DMS114 treated with DMSO at 0.1 percent for 48 hours (cell line): ENCODE measurements at regions not wholly inside any gene's neighbourhood (a gene's known extent, or its start where the extent isn't known, plus 50 kb on each side); places are given as distances from the start of the nearest gene placed in this dataset.
"Not testable (repeated sequence)": the region's sequence is repeated elsewhere in the genome, so short reads cannot be mapped to it uniquely, and the experiment has no call there.

Experiments used
- DNase-seq: peaks from one replicate; lab custom pipeline; 2025; ENCODE audit not compliant: unreplicated experiment; lab: John Stamatoyannopoulos, UW

DNA sequence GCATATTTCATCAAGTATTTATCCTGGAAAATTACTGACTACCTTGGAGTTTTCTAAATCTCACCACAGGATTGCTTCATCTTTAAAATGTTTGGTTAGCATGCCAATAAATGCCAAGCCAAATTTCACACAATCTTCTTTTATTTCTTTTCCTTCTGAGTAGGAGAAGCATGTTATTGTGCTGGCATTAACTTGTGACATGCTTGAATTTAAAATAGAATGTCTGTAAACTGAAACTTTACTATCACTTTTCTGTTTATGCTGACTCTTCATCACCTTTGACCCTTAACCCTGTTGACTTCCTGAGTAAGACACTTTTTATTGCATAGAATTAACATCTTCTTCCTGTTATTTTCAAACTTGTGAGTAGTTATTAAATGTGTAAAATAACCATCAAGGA, 56.2 kb upstream of the LRRTM4 start:
- DNase-seq: no peak

DNA sequence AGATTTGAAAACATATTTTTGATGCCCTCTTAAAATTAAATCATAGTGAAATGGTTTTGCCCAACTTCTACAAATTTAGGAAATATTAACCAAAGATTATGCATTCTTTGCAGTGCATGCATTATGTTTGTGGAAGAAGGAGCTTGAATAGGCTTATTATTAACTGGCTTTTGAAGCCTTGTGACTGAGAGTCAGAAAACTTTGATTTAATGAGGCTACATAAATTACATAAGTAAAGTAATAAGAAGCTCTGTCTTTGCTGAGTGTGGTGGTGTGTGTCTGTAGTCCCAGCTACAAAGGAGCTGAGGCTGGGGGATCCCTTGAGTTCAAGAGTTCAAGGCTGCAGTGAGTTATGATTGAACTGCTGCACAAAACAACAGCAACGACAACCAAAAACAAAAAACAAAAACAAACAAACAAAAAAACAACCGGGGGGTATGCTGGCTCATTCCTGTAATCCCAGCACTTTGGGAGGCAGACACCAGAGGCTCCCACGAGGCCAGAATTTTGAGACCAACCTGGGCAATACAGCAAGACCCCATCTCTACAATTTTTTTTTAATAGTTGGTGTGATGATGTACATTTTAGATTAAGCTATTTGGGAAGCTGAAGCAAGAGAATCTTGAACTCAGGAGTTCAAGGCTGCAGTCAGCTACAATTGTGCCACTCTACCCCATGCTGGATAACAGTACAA, 57.0 kb upstream of the LRRTM4 start:
- DNase-seq: no peak

DNA sequence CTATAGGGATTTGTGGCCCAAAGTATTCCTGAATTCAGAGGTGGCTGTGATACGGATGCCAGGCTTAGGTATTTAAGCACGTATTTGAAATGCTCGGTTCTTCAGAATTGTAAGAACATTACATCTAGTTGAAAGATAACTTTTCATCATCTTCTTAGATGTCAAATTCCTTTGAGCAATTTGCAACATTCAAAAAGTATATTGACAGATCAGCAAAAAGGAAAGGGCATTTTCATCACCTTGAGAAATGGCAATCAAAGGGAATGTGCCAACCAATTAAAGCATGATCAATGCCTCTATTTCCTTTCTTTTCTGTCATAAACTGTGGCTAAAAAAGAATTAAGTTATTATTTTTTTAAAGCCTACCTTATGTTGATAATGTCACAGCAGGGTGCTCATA, 66.3 kb upstream of the LRRTM4 start:
- DNase-seq: no peak

DNA sequence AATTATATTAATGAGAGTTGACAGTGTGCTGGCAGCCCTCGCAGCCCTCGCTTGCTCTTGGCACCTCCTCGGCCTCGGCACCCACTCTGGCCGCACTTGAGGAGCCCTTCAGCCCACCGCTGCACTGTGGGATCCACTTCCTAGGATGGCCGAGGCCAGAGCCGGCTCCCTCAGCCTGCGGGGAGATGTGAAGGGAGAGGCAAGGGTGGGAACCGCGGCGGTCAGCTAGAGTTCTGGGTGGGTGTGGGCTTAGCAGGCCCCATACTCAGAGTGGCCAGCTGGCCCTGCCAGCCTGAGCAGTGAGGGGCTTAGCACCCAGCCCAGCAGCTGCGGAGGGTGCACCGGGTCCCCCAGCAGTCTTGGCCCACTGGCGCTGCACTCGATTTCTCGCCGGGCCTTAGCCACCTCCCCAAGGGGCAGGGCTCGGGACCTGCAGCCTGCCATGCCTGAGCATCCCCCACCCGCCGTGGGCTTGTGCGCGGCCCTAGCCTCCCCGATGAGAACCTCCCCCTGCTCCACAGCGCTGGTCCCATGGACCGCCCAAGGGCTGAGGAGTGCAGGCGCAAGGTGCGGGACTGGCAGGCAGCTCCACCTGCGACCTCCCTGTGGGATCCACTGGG, 68.2 kb upstream of the LRRTM4 start:
- DNase-seq: no peak

DNA sequence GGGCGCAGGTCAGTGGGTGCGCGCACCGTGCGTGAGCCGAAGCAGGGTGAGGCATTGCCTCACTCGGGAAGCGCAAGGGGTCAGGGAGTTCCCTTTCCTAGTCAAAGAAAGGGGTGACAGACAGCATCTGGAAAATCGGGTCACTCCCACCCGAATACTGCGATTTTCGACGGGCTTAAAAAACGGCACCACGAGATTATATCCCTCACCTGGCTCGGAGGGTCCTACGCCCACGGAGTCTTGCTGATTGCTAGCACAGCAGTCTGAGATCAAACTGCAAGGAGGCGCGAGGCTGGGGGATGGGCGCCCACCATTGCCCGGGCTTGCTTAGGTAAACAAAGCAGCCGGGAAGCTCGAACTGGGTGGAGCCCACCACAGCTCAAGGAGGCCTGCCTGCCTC, 70.8 kb upstream of the LRRTM4 start:
- DNase-seq: not testable (repeated sequence)

DNA sequence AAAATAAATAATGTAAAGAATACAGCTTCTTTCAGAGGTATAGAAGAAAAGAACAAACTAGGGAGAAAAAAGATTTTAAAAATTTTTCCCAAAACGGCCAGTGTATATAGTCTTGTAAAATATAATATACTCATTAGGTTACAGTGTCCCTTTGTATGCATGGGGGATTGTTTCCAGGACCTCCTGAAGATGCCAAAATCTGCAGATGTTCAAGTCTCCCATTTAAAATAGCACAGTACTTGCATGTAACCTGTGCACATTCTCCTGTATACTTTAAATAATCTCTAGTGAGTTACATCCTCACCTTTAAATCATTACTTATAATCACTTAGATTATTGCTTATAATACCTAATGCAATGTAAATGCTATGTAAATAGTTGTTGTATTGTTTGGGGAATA, 80.6 kb upstream of the LRRTM4 start:
- DNase-seq: no peak

DNA sequence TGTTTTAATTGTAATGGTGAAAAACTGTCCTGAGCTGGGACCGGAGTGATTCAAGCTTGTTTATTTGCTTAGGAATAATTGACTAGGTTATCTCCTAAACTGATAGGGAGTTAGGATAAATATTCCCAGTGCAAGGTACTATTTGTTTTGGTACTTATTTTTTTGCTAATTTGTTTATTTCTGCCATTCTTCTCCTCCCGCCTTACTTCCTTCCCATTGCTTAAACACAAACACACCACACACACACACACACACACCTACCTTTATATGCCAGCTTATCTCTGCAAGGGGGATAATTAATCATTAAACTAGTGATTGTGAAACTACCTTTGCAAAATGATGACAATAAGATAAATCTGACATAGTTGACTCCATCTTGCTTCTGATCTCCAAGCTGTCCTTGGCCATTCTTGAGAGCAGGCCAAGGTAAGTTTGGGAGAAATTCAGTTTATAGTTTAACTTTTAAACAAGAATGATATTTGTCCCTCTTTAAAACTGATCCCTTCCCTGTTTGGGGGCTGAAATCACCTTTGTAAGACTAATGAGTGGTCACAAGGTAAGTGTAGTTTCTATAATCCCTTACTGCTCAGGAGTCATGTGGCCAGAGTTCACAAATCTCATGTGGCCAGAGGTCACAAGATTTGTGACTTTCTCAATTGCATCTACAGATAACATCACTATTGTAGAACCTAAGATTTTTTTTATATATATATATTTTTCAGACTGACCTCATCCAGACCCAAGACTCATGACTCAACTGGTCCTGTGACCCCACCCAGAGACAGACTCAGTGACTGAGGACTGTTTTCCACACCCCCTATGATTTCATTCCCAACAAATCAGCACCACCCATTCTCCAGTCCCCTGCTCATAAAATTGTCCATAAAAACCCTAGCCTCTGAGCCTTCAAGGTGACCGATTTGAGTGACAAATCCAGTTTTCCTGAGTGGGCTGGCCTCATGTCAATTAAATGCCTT, 83.1 kb upstream of the LRRTM4 start:
- no peak for DNase-seq

DNA sequence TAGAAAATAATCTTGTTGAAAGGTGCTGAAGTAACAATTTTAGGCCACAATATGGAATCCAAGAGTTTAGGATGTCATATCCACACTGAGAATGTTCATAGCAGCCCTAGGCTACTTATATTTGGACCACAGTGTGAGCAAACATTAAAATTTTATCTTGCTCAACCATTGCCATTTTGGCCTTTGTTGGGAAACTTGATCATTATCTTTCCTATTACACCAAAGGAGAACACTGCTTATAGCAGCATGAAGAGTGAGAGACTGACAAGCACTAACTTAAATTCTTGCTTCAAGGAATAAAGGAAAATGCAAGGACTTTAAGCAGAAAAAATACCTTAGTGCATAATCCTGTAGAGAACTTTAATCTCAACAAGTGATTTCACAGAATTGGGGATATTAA, 86.3 kb upstream of the LRRTM4 start:
- DNase-seq: no peak

DNA sequence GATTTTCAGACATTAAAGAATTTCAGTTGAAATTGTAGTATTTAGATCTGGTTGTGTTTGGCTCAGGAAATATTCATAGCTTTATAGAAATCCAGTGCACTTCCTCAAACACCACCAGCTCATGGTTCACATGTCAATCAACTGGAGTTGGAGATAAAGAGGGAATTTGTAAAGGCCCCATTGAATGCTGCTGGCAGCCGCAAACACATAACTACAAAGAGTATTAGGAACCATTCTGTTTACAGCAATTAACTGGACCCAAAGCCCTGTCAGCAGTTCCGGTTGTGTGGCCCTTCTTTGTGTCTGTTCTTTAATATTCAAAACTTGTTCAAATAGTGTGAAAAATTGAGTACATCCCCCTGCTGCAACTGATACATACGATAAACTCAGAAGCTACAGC, 107.4 kb upstream of the LRRTM4 start:
- DNase-seq: no peak

DNA sequence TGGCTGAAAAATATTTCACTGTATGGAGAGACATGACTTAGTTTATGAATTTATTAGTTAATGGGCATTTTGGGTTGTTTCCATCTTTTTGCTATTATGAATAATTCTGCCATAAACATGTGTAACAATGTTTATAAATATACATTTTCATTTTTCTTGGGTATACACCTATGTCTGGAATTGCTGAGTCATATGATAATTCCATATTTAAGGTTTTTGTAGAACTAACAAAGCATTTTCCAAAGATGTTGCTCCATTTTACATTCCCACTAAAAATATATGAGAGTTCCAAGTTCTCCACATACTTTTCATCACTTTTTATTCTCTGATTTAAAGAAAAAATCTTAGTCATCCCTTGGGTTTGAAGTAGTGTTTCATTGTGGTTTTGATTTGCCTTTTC, 108.8 kb upstream of the LRRTM4 start:
- DNase-seq: no peak

DNA sequence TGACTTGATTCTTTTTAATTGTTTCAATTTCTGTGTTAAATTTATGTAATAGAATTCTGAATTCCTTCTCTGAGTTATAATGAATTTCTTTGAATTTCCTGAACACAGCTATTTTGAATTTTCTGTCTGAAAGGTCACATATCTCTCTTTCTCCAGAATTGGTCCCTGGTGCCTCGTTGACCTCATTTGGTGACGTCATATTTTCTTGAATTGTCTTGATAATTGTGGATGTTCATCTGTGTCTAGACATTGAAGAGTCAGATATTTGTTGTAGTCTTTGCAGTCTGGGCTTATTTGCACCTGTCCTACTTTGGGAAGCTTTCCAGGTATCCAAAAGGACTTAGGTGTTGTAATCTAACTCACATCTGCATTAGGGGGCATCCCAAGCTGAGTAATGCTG, 111.4 kb upstream of the LRRTM4 start:
- no peak for DNase-seq

DNA sequence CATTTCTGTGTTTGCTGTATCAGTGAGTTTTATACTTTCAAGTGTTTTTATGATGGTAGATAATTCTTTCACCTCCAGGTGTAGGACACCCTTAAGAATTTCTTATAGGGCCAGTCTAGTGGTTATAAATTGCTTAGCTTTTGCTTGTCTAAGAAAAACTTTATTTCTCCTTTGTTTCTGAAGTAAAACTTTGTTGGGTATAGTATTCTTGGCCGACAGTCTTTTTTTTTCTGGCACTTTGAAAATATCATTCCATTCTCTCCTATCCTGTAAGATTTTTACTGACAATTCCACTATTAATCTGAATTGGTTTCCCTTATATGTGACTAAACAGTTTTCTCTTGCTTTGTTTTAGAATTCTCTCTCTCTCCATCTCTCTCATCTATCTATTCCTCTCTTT, 118.7 kb upstream of the LRRTM4 start:
- no peak for DNase-seq

DNA sequence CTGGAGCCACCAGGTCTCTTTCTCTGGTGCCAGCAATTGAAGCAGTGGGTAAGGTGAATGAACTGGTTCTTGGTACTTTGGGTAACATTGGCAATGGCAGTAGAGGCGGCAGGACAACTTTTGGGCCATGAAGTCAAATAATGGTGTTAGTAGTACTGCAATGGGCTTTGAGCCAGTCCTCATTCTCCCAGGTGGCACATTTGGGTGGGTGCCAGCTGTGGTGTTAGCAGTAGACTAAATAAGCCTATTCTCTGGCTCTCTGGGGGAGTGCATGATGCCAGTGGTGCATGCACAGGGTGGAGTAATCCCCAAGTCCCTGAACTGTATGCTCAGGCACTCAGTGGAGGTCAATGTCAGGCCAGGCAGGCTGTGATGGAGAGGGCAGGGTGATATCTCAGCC, 120.2 kb upstream of the LRRTM4 start:
- DNase-seq: no peak

DNA sequence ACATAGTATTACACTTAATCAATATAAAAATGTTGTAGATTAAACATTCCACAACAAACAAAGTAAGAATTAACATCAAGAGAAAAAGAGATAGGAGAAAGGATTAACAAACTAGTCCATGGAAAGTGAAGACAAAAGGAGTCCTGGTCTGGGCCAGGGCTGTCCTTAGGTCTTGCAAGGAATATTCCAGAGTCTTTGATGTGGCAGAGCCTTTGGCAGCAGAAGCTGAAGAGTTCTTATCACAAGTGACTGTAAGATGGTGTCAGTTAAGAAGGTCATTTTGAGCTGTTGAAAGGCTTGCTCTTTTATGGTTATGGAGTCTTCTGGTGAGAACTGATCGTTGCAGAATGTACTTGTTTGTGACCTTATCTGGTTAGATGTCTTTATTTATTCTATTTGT, 127.7 kb upstream of the LRRTM4 start:
- no peak for DNase-seq

DNA sequence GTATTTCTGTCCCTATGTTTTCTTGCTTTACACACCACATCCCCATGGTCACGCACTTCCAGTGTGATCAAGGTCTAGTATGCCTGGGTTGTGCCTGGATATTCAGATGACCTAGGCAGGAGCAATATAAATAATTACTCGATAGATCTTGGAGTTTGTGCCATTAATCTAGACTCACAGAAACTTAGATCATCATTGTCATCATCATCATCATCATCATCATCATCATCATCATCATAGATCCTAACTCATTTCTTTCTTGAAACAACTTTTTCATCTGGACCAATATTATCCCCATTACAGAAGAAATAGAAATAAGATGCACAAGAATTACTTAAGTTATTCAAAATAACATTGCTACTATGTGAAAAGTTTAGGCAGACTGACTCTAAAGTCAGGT, 130.3 kb upstream of the LRRTM4 start:
- DNase-seq: no peak

DNA sequence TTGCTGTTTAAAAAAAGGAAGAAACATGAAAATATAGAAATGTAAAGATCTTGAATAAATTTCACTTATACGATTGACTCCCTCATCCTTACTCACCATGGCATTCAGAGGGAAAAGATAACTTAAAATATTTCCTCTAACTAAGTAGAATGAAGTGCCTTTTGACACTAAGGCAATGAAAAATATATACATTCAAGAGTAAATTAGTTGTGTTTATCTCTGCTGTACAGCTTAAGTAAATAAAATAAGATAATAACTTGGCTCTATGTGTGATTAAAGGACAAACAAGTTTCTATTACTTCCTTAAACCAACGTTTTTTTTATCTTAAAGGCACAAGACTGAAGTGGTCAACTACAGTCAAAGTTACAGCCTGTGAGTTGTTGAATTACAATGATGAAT, 142.3 kb upstream of the LRRTM4 start:
- DNase-seq: no peak

DNA sequence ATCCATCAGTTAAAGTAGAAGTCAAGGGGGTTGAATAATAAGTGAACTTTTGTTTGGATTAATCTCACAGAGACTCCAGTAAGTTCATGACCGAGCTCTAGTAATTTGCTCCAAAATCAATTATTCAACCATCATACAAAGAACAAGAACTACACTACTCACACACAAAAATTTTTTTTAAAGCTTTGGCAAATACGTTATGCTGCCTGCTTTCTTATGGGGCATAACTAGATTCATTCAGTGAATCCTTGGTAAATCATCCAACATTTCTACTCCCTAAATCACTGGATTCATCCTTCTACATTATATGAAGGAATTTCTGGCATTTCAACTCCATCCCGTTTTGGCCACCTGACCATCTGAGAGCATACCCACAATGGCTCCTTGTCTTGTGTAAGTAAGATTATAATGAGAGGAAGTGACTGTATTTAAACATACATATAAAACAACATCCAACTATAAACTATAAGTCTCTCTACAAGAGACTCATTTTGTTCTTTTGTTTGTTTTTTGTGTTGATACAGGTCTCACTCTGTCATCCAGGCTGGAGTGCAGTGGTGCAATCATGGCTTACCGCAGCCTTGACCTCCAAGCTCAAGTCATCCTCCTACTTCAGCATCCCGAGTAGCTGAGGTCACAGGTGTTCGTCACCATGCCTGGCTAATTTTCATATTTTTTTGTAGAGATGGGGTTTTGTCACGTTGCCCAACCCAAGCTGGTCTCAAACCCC, 144.2 kb upstream of the LRRTM4 start:
- DNase-seq: no peak

DNA sequence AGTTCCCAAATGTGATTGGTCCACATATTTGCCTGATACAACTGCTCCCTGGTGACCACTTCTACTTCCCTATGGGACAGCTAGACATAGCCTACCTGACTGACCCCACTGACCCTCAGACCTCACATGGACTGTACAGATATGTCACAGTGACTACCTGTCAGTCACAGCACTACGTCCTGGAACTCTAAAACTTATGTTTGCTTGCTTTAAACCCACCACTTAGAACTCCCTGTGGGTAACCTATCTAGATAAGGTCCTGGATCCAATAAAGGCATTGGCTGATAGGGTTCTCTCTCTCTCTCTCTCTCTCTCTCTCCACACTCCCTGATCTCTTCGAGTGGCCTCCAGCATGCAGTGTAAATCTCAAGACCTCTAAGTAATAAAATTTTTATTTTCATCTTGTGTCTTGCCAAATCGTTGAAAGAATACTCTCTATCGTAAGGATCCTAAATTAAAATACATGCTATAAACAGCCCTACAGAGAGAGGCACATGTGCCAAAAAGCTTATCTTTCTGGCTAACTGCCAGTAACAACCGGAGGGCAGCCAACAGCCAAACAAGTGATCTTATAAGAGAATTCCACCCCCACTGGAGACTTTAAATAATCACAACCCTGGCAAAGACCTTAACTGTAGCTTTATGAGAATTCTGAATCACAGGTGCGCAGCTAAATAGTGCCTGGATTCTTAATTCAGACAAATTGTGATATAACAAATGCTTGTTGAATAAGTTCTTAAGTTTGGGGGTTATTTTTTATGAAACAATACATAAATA, 162.6 kb upstream of the LRRTM4 start:
- DNase-seq: not testable (repeated sequence)

DNA sequence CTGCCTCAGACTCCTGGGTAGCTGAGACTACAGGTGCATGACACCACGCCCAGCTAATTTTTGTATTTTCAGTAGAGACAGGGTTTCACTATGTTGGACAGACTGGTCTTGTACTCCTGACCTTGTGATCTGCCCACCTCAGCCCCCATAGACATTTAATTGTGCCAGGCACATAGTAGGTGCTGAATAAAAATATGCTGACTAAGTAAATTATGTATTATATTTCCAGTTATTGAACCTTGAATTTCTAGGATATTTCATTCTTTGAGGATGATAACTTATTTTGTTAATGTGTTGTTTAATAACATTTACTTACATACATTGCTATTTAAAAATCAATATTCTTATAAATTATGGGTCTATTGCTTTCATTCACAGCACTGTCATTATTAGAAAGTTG, 190.4 kb upstream of the LRRTM4 start:
- DNase-seq: no peak

DNA sequence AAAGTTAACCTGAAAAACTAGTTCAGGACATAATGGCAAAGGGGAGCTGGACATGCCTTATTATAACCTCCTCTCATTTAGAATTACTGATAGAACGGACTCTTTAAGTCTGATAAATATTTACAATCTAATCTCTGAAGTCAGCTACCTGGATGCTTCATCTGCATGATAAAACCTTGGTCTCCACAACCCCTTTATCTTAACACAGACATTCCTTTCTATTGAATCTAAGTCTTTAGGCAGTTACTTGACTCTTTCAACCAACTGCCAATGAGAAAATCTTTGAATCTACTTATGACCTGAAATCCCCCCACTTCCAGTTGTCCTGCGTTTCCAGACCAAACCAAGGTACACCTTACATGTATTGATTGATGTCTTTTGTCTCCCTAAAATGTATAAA, 191.2 kb upstream of the LRRTM4 start:
- DNase-seq: no peak

DNA sequence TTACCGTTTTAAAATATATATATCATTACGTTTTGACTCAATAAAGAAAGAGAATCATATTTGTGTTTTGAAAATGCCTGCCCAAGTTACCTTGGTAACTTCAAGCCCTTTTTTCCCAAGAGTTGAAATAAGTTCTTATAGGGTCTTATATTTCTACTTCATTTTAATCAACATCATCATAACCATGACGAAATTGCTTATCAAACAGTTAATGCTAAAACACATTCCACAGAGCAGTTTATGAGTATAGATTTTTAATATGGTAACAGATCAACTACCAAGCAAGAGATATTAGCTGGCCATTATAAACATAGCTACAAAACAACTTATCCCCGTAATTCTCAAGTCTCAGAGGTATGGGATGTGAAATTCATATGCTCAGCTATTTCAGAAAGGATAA, 197.9 kb upstream of the LRRTM4 start:
- DNase-seq: no peak
